ENCODE measurements at regions not wholly inside any gene's neighbourhood (a gene's known extent, or its start where the extent isn't known, plus 50 kb on each side); places are given as distances from the start of the nearest gene placed in this dataset.

GRCh38 chr5:4198461-4198860, 602.8 kb downstream of the IRX1 start:
- peaks cover 7% of the 10 kb centered on the region for H3K27me3 ChIP-seq
- 69 to 87% methylated on average over 4 to 6 of the region's 7 CpGs for WGBS, 2 donors (ENCODE audit: low coverage in 1 of 2)
- no peak for ATAC-seq
- TF ChIP-seq POLR2AphosphoS5 (IDR thresholded peaks at IDR 0.05) (no peak), EP300 (IDR thresholded peaks at IDR 0.05) (no peak)
- H3K4me1 ChIP-seq, result no peaks in the 10 kb centered on the region
- H3K27ac ChIP-seq, result no peak overlapping the region
- no peaks in the 10 kb centered on the region for H3K36me3 ChIP-seq
- H3K9me3 ChIP-seq, result no peaks in the 10 kb centered on the region
- H3K4me3 ChIP-seq, result no peak overlapping the region

- no peak for ATAC-seq
- Histone ChIP-seq H3K27ac (no peak overlapping the region), H3K4me1 (no peaks in the 10 kb centered on the region), H3K36me3 (no peaks in the 10 kb centered on the region), H3K9me3 (no peaks in the 10 kb centered on the region), H3K27me3 (peaks cover 7% of the 10 kb centered on the region), H3K4me3 (no peak overlapping the region)
- 82 to 90% methylated on average over 13 to 14 of the region's 19 CpGs for WGBS, 2 donors (ENCODE audit: low coverage in 1 of 2)
- no peak for TF ChIP-seq CTCF (IDR thresholded peaks at IDR 0.05)
- TF ChIP-seq POLR2AphosphoS5 (IDR thresholded peaks at IDR 0.05), result no peak
- TF ChIP-seq POLR2A (IDR thresholded peaks at IDR 0.05), result no peak
- TF ChIP-seq EP300 (IDR thresholded peaks at IDR 0.05), result no peak
These were observed 603.6 kb downstream of the IRX1 start for GRCh38 chr5:4199049-4199841.

- TF ChIP-seq POLR2AphosphoS5 (IDR thresholded peaks at IDR 0.05), result no peak
These were observed 607.5 kb downstream of the IRX1 start for GRCh38 chr5:4203146-4203545.

GRCh38 chr5:4204276-4205141, 608.9 kb downstream of the IRX1 start:
- Histone ChIP-seq H3K9me3 (no peaks in the 10 kb centered on the region), H3K27ac (peak overlapping the region in 1 of 4 donors; percentile 20), H3K36me3 (no peaks in the 10 kb centered on the region), H3K27me3 (no peaks in the 10 kb centered on the region), H3K4me3 (no peak overlapping the region), H3K4me1 (no peaks in the 10 kb centered on the region)
- TF ChIP-seq CTCF (IDR thresholded peaks at IDR 0.05), result no peak
- TF ChIP-seq POLR2AphosphoS5 (IDR thresholded peaks at IDR 0.05), result no peak
- TF ChIP-seq POLR2A (IDR thresholded peaks at IDR 0.05), result no peak
- TF ChIP-seq EP300 (IDR thresholded peaks at IDR 0.05), result no peak
- 49 to 61% methylated on average over 6 to 11 of the region's 11 CpGs for WGBS, 2 donors (ENCODE audit: low coverage in 1 of 2)
- ATAC-seq, result no peak

More at GRCh38 chr5:4203146-4203545, 607.5 kb downstream of the IRX1 start:
- Histone ChIP-seq H3K4me1 (no peaks in the 10 kb centered on the region), H3K27me3 (peaks cover 7% of the 10 kb centered on the region), H3K9me3 (no peaks in the 10 kb centered on the region), H3K36me3 (no peaks in the 10 kb centered on the region), H3K4me3 (no peak overlapping the region), H3K27ac (no peak overlapping the region)
- ATAC-seq, result no peak
- WGBS, 2 donors (ENCODE audit: low coverage in 1 of 2), result 81 to 92% methylated on average over 3 to 4 of the region's 4 CpGs

GRCh38 chr5:4205398-4205797, 609.8 kb downstream of the IRX1 start:
- no peaks in the 10 kb centered on the region for H3K4me1 ChIP-seq
- peak; percentile 68 for ATAC-seq
- H3K9me3 ChIP-seq, result no peaks in the 10 kb centered on the region
- no peak overlapping the region for H3K4me3 ChIP-seq
- TF ChIP-seq POLR2A (IDR thresholded peaks at IDR 0.05) (no peak), POLR2AphosphoS5 (IDR thresholded peaks at IDR 0.05) (no peak), CTCF (IDR thresholded peaks at IDR 0.05) (no peak), EP300 (IDR thresholded peaks at IDR 0.05) (no peak)
- peak overlapping the region in 3 of 4 donors; percentile 43 to 54 (median 48) for H3K27ac ChIP-seq
- no peaks in the 10 kb centered on the region for H3K27me3 ChIP-seq
- 34 to 35% methylated on average over 2 to 4 of the region's 4 CpGs for WGBS, 2 donors (ENCODE audit: low coverage in 1 of 2)
- no peaks in the 10 kb centered on the region for H3K36me3 ChIP-seq
